Subcutaneous abdominal adipose tissue (tissue), 5 donors: ENCODE measurements at regions not wholly inside any gene's neighbourhood (a gene's known extent, or its start where the extent isn't known, plus 50 kb on each side); places are given as distances from the start of the nearest gene placed in this dataset.

ENCODE experiments used
- H3K27ac ChIP-seq: one replicate; pipeline ENCODE4 v1.7.0; 2013; ENCODE audit warnings: low read depth, mild to moderate bottlenecking, inconsistent platforms, low read length, moderate library complexity
- H3K27me3 ChIP-seq, 5 donors: one replicate each; pipeline ENCODE4 v1.7.0; 2013; ENCODE audit warnings: low read length in 5 of 5, inconsistent platforms in 1 of 5; ENCODE audit not compliant: control insufficient read depth in 5 of 5, insufficient read depth in 4 of 5
- H3K36me3 ChIP-seq, 5 donors: one replicate each; pipeline ENCODE4 v1.7.0; 2013; ENCODE audit warnings: low read length in 5 of 5; ENCODE audit not compliant: control insufficient read depth in 5 of 5, insufficient read depth in 5 of 5
- H3K4me1 ChIP-seq, 5 donors: one replicate each; pipeline ENCODE4 v1.7.0; 2013; ENCODE audit warnings: low read length in 5 of 5, mild to moderate bottlenecking in 3 of 5, moderate library complexity in 1 of 5; ENCODE audit not compliant: control insufficient read depth in 5 of 5, insufficient read depth in 5 of 5
- H3K4me3 ChIP-seq, 5 donors: one replicate each; pipeline ENCODE4 v1.7.0; 2013; ENCODE audit warnings: low read length in 5 of 5, low read depth in 1 of 5
- H3K9ac ChIP-seq, 5 donors: one replicate each; pipeline ENCODE4 v1.7.0; 2013; ENCODE audit warnings: low read length in 5 of 5, mild to moderate bottlenecking in 4 of 5, moderate library complexity in 3 of 5
- H3K9me3 ChIP-seq, 5 donors: one replicate each; pipeline ENCODE4 v1.7.0; 2013; ENCODE audit warnings: low read length in 5 of 5; ENCODE audit not compliant: control insufficient read depth in 5 of 5
- donor health status: healthy.
- donor health status: healthy.
- donor health status: healthy.
- donor health status: healthy.
- donor health status: healthy.

- Histone ChIP-seq H3K4me1 (peaks cover 0 to 4% (median 0%) of the 10 kb centered on the region in 5 donors), H3K27ac (no peak overlapping the region), H3K4me3 (no peak overlapping the region), H3K36me3 (no peaks in the 10 kb centered on the region), H3K9me3 (peaks cover 0 to 3% (median 0%) of the 10 kb centered on the region in 5 donors), H3K9ac (no peak overlapping the region), H3K27me3 (no peaks in the 10 kb centered on the region)
Observed at GRCh38 chr10:124306520-124306919, 112.2 kb downstream of the OAT start.

GRCh38 chr10:124305984-124306383 lies 112.7 kb downstream of the OAT start:
- Histone ChIP-seq H3K9me3 (peaks cover 0 to 8% (median 0%) of the 10 kb centered on the region in 5 donors), H3K4me1 (peaks cover 0 to 4% (median 0%) of the 10 kb centered on the region in 5 donors), H3K27ac (no peak overlapping the region), H3K36me3 (no peaks in the 10 kb centered on the region), H3K4me3 (no peak overlapping the region), H3K9ac (no peak overlapping the region), H3K27me3 (no peaks in the 10 kb centered on the region)

- no peak overlapping the region for H3K4me3 ChIP-seq
- no peaks in the 10 kb centered on the region for H3K27me3 ChIP-seq
- no peak overlapping the region for H3K27ac ChIP-seq
- no peak overlapping the region for H3K9ac ChIP-seq
- peaks cover 0 to 4% (median 0%) of the 10 kb centered on the region in 5 donors for H3K4me1 ChIP-seq
- no peaks in the 10 kb centered on the region for H3K36me3 ChIP-seq
- peaks cover 0 to 17% (median 7%) of the 10 kb centered on the region in 5 donors for H3K9me3 ChIP-seq
Observed at GRCh38 chr10:124305131-124305530, 113.6 kb downstream of the OAT start.

- Histone ChIP-seq H3K36me3 (no peaks in the 10 kb centered on the region), H3K27me3 (no peaks in the 10 kb centered on the region), H3K9ac (no peak overlapping the region), H3K4me3 (no peak overlapping the region), H3K9me3 (peaks cover 0 to 18% (median 8%) of the 10 kb centered on the region in 5 donors), H3K4me1 (peaks cover 0 to 4% (median 0%) of the 10 kb centered on the region in 5 donors), H3K27ac (no peak overlapping the region)
Observed at GRCh38 chr10:124303662-124304418, 114.9 kb downstream of the OAT start.

DNA sequence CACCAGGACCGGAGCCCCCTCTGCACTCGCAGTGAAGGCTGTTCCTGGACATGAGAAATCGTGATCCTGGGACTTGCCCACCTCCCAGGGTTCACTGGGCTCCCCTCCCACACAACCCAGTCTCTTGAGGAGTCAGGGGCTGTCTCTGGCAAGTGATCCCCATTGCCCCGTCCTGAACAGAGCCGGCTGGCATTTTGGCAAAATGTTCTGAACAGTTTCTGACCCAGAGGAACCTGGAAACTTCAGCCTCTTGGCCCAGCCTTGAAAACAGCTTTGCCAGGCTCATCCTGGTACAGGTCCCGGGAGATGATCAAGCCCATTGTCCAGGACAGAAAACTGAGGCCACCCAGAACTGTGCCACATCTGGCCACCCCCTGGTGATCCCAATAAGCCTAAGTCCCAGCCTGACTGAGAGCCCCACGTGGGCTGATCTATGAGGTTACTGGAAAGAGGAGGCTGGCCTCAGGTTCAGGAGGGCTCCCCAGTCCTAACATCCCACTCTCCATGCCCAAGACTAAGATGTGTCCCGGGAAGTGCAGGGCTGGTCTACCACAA lies 115.7 kb downstream of the OAT start:
- no peak overlapping the region for H3K4me3 ChIP-seq
- H3K27me3 ChIP-seq = no peaks in the 10 kb centered on the region
- peaks cover 0 to 4% (median 0%) of the 10 kb centered on the region in 5 donors for H3K4me1 ChIP-seq
- no peak overlapping the region for H3K9ac ChIP-seq
- no peaks in the 10 kb centered on the region for H3K36me3 ChIP-seq
- peaks cover 0 to 18% (median 8%) of the 10 kb centered on the region in 5 donors for H3K9me3 ChIP-seq
- no peak overlapping the region for H3K27ac ChIP-seq

DNA sequence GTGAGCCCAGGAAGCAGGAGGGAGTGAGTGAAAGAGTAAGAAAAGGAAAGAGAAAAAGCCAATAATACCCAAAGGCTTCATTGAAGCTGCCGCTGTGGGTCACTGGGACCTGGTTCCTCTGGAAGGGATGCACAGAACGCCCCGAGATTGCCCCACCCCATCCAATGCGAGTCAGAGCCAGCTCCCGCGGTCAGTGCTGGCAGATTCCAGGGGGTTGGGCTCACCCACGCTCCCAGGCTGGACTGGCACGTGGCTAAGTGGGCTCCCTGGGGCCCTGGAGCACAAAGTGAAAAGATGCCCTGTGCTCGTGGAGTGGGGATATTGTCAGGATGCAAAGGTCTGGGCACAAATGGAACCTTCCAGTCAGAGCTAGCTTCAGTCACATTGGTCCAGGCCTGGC lies 117.0 kb downstream of the OAT start:
- H3K4me1 ChIP-seq = no peaks in the 10 kb centered on the region
- no peaks in the 10 kb centered on the region for H3K36me3 ChIP-seq
- H3K9me3 ChIP-seq = peaks cover 0 to 18% (median 8%) of the 10 kb centered on the region in 5 donors
- H3K27me3 ChIP-seq = no peaks in the 10 kb centered on the region
- no peak overlapping the region for H3K4me3 ChIP-seq
- no peak overlapping the region for H3K27ac ChIP-seq
- no peak overlapping the region for H3K9ac ChIP-seq

DNA sequence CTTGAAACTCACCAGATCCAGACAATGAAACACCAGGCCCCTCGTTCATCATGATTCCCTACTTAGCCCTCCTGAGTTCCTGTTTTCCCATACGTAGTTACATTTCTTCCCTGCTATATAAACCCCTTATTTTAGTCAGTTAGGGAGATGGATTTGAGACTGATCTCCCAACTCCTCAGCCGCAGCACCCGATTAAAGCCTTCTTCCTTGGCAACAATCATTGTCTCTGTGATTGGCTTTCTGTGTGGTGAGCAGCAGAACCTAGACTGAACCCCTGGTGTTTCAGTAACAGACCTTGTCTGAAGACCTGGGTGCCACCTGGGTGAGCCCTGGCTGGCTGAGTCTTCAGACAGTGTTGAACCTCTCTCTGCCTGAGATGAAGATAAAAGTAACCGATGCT lies 118.0 kb downstream of the OAT start:
- Histone ChIP-seq H3K27me3 (no peaks in the 10 kb centered on the region), H3K4me3 (no peak overlapping the region), H3K9me3 (peaks cover 0 to 16% (median 8%) of the 10 kb centered on the region in 5 donors), H3K36me3 (no peaks in the 10 kb centered on the region), H3K27ac (no peak overlapping the region), H3K9ac (no peak overlapping the region), H3K4me1 (no peaks in the 10 kb centered on the region)

DNA sequence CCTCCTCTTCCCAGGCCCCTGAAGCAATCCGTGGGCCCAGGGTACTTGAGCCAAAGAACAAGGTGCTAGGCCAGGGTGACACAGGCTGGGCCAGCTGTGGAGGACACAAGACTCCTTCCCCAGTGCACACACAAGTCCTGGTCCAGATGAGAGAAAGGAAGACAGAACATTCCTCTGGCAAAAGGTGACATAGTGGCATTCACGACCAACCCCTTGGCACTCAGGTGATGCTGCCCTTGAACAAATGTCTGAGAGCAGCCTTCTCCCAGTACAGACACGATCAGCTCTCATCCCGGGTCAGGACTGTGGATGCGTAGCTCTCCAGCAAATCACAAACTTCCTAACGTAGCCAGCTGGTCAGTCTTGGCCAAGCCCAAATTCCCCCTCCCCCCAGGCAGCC lies 118.5 kb downstream of the OAT start:
- Histone ChIP-seq H3K4me3 (no peak overlapping the region), H3K9ac (no peak overlapping the region), H3K27me3 (no peaks in the 10 kb centered on the region), H3K27ac (no peak overlapping the region), H3K9me3 (peaks cover 0 to 16% (median 8%) of the 10 kb centered on the region in 5 donors), H3K4me1 (no peaks in the 10 kb centered on the region), H3K36me3 (no peaks in the 10 kb centered on the region)

DNA sequence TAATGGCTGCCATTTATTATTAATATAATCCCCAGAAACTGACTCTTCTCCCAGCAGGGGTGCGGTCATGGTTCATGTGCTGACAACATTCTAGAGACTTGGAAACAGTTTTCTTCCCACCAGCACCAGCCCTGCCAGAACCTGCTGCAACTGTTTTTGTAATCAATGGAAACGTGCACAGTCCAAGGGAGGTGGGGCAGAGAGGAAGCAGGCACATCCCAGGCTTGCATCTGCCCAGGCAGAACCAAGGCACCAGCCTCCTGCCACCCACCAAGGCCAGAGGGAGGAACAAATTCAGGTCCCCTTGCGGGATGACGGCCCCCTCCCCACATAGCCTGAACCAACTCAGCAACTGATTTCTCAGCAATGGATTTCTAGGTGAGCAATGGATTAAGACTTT lies 119.0 kb downstream of the OAT start:
- no peak overlapping the region for H3K4me3 ChIP-seq
- no peaks in the 10 kb centered on the region for H3K36me3 ChIP-seq
- H3K27me3 ChIP-seq = no peaks in the 10 kb centered on the region
- H3K9me3 ChIP-seq = peaks cover 0 to 16% (median 8%) of the 10 kb centered on the region in 5 donors
- no peak overlapping the region for H3K27ac ChIP-seq
- no peak overlapping the region for H3K9ac ChIP-seq
- no peaks in the 10 kb centered on the region for H3K4me1 ChIP-seq

DNA sequence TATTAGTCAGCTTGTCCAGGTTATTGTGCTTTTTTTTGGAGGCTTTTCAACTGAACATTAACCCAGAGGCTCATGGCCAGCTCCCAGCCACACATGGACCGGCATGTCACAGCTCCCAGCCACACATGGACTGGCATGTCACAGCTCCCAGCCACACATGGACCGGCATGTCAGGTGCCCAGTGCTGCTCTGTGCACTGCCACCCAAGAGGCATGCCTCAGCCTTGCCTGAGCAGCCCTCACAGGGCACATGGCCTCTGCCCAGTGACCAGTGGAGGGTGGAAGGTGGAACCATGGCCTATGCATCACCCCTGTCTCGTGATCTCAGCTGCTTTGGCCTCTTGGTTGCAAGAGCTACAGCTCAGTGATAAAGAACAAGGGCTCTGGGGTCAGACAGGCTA lies 119.8 kb downstream of the OAT start:
- Histone ChIP-seq H3K27me3 (no peaks in the 10 kb centered on the region), H3K9ac (no peak overlapping the region), H3K4me3 (no peak overlapping the region), H3K9me3 (peaks cover 0 to 16% (median 8%) of the 10 kb centered on the region in 5 donors), H3K4me1 (no peaks in the 10 kb centered on the region), H3K36me3 (no peaks in the 10 kb centered on the region), H3K27ac (no peak overlapping the region)
